C4-2B (cell line): ENCODE measurements at regions not wholly inside any gene's neighbourhood (a gene's known extent, or its start where the extent isn't known, plus 50 kb on each side); places are given as distances from the start of the nearest gene placed in this dataset.

Source experiments
- H3K27ac ChIP-seq: fragments of 450-650 bp; 2 replicates; pipeline ENCODE4 v1.5.1; 2017
- CTCF ChIP-seq: fragments of 450-650 bp; conservative IDR thresholded peaks from 2 replicates; pipeline ENCODE4 v1.5.1; 2017; ENCODE audit warnings: mild to moderate bottlenecking
- ZFX ChIP-seq: fragments of 450-650 bp; IDR thresholded peaks from 2 replicates; pipeline ENCODE4 v1.6.1; 2017

GRCh38 chr2:46824611-46825010 lies 91.0 kb downstream of the MCFD2 start:
- no peak overlapping the region for H3K27ac ChIP-seq
- TF ChIP-seq CTCF (no peak), ZFX (no peak)

- H3K27ac ChIP-seq = no peak overlapping the region
- TF ChIP-seq ZFX = no peak
- no peak for TF ChIP-seq CTCF
Measured at GRCh38 chr2:46821600-46821999, 94.0 kb downstream of the MCFD2 start.

DNA sequence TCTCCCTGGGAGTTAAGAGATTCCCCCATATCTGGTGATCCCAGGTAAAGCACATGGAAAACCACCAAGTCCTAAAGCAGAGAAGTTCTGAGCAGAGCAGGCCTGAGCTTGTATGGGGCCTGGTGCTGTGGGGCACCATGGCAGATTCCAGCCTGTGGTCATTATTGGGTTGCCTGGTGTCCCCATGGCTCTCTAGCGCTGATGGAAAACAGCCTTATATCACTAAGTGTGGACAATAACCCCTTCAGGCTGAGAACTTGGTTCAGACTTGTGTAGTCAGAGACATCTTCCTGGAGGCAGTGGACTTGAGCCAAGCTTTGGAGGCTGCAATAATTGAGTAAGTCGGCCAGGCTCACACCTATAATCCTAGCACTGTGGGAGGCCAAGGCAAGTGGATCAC lies 96.8 kb downstream of the MCFD2 start:
- H3K27ac ChIP-seq = no peak overlapping the region
- TF ChIP-seq CTCF (no peak), ZFX (no peak)

GRCh38 chr2:46818141-46818621 lies 97.4 kb downstream of the MCFD2 start:
- TF ChIP-seq CTCF (no peak), ZFX (no peak)

GRCh38 chr2:46816846-46817726 lies 98.5 kb downstream of the MCFD2 start:
- H3K27ac ChIP-seq = no peak overlapping the region
- TF ChIP-seq CTCF (no peak), ZFX (no peak)

More at GRCh38 chr2:46818141-46818621, 97.4 kb downstream of the MCFD2 start:
- no peak overlapping the region for H3K27ac ChIP-seq

DNA sequence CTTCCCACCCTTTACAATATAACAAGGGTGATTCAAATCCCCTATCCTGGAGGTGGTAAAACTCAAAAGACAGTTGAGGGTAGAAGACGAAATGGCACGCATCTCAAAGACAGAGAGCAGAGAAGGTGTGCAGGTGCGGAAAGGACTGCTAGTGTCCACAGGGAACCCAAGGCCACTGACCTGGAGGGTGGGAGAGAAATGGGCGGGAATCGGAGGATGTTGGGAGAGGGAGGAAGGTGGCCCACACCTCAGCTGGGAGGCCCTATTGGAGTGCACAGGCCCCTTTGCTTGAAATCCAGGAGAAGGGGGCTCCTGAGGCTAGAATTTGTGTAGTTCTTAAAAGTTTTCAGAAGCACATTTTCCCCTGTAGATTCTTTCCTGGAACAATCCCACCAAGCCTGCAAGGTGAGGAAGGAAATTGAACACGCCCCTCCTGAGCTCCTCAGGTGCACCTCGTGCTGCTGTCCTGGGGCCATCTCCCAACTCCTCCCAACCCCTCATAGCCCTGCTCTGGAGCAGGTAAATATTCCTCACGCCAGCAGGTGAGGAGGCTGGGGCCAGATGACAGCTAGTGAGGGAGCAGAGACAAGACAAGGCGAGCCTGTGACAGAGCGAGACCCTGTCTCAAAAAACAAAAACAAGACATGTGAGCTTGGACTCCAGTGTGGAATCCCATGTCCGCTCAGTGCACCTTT lies 99.3 kb downstream of the MCFD2 start:
- no peak overlapping the region for H3K27ac ChIP-seq
- TF ChIP-seq CTCF (no peak), ZFX (no peak)

GRCh38 chr2:46815121-46815802 lies 100.3 kb downstream of the MCFD2 start:
- no peak overlapping the region for H3K27ac ChIP-seq
- TF ChIP-seq ZFX (no peak), CTCF (no peak)
